ENCODE measurements at regions not wholly inside any gene's neighbourhood (a gene's known extent, or its start where the extent isn't known, plus 50 kb on each side); places are given as distances from the start of the nearest gene placed in this dataset.

- H3K4me3 ChIP-seq (ENCODE audit: low read length): no peak overlapping the region
- TF ChIP-seq, protein P1, sequence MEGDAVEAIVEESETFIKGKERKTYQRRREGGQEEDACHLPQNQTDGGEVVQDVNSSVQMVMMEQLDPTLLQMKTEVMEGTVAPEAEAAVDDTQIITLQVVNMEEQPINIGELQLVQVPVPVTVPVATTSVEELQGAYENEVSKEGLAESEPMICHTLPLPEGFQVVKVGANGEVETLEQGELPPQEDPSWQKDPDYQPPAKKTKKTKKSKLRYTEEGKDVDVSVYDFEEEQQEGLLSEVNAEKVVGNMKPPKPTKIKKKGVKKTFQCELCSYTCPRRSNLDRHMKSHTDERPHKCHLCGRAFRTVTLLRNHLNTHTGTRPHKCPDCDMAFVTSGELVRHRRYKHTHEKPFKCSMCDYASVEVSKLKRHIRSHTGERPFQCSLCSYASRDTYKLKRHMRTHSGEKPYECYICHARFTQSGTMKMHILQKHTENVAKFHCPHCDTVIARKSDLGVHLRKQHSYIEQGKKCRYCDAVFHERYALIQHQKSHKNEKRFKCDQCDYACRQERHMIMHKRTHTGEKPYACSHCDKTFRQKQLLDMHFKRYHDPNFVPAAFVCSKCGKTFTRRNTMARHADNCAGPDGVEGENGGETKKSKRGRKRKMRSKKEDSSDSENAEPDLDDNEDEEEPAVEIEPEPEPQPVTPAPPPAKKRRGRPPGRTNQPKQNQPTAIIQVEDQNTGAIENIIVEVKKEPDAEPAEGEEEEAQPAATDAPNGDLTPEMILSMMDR (conservative IDR thresholded peaks at IDR 0.05; ENCODE audit: low read length): no peak
- no peak for DNase-seq (ENCODE audit: low read depth)
Observed at GRCh38 chr21:15493646-15494045, 236.1 kb upstream of the USP25 start.

GRCh38 chr21:15494481-15494880 is 235.3 kb upstream of the USP25 start:
- TF ChIP-seq, protein P1 (conservative IDR thresholded peaks at IDR 0.05; ENCODE audit: low read length): no peak
- no peak for DNase-seq (ENCODE audit: low read depth)
- H3K4me3 ChIP-seq (ENCODE audit: low read length): no peak overlapping the region

- no peak for DNase-seq (ENCODE audit: low read depth)
- no peak overlapping the region for H3K4me3 ChIP-seq (ENCODE audit: low read length)
- TF ChIP-seq, protein P1 (conservative IDR thresholded peaks at IDR 0.05; ENCODE audit: low read length): no peak
Observed at GRCh38 chr21:15495965-15496364, 233.8 kb upstream of the USP25 start.

- TF ChIP-seq, protein P1 (conservative IDR thresholded peaks at IDR 0.05; ENCODE audit: low read length): no peak
- no peak for DNase-seq (ENCODE audit: low read depth)
- no peak overlapping the region for H3K4me3 ChIP-seq (ENCODE audit: low read length)
Observed at GRCh38 chr21:15496911-15497310, 232.9 kb upstream of the USP25 start.

DNA sequence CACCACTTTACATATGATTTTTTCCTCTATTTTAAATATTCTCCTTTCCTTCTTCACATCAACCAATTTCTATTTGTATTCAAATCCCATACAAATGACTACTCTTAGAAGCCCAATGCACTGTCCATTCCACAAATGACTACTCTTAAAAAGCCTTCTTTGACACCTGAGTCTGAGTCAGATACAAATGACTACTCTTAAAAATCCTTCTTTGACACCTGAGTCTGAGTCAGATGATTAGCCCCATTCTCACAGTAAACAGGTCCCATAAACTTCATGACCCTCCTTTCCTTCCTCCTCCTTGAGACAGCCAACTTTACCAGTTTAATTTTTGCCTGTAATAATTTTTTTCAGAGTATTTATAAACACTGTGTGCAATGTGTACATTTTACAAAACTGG is 231.3 kb upstream of the USP25 start:
- DNase-seq (ENCODE audit: low read depth): no peak
- H3K4me3 ChIP-seq (ENCODE audit: low read length): no peak overlapping the region
- TF ChIP-seq, protein P1 (conservative IDR thresholded peaks at IDR 0.05; ENCODE audit: low read length): no peak

DNA sequence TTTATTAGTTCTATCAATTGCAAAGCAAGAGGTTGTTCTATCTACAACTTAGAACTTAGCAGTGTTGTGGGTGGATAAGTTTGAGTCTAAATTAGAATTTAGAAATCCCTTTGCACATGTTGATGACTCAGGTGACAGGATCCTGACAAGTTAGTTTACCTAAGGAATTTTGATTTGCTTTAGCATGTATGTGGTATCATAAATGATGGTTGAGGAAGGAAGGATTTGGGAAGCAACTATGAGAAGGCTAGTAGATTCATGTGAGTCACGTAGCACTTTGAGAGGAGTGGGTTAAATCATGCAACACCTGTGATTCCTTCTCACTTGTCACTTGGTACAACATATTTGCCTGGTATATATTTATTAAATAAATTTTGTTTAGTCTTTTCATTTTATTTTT is 223.7 kb upstream of the USP25 start:
- no peak for DNase-seq (ENCODE audit: low read depth)
- H3K4me3 ChIP-seq (ENCODE audit: low read length): no peak overlapping the region
- TF ChIP-seq, protein P1 (conservative IDR thresholded peaks at IDR 0.05; ENCODE audit: low read length): no peak

DNA sequence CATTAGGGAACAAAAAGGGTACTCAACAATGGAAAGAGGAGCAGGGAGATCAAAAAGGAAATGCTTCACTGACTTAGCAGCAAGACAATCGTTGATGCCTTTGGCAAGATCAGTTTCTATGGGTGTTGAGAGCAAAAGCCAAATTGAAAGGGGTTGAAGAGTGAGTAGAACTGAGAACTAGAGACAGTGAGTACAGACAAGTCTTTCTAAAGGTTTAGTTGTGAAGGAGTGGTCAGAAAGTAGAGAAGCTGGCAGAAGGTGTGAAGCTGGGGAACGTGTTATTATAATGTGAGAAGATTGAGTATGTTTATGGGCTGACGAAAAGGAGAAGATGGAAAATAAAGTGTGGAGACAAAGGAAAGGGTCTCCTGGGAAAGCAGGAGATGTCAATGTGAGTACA is 221.2 kb upstream of the USP25 start:
- TF ChIP-seq, protein P1 (conservative IDR thresholded peaks at IDR 0.05; ENCODE audit: low read length): no peak
- no peak for DNase-seq (ENCODE audit: low read depth)

More for the DNA sequence above, 221.2 kb upstream of the USP25 start:
- no peak overlapping the region for H3K4me3 ChIP-seq (ENCODE audit: low read length)
